AG09309 (cell line): ENCODE measurements at regions not wholly inside any gene's neighbourhood (a gene's known extent, or its start where the extent isn't known, plus 50 kb on each side); places are given as distances from the start of the nearest gene placed in this dataset.

ENCODE experiments used
- DNase-seq: peaks from one replicate; pipeline ENCODE4 v3.0.0-alpha.2; 2010; ENCODE audit warnings: low read depth
- H3K4me3 ChIP-seq: 2 replicates; pipeline ENCODE4 v1.5.1; 2011; ENCODE audit warnings: mild to moderate bottlenecking, low read depth, low read length, moderate library complexity; ENCODE audit not compliant: control insufficient read depth
- TF ChIP-seq, protein P1 (sequence below): IDR thresholded peaks from 2 replicates; pipeline ENCODE4 v1.5.1; 2011; ENCODE audit warnings: mild to moderate bottlenecking, low read depth, low read length, inconsistent platforms; ENCODE audit not compliant: insufficient read depth, control insufficient read depth; ENCODE audit errors: missing control alignments

DNA sequence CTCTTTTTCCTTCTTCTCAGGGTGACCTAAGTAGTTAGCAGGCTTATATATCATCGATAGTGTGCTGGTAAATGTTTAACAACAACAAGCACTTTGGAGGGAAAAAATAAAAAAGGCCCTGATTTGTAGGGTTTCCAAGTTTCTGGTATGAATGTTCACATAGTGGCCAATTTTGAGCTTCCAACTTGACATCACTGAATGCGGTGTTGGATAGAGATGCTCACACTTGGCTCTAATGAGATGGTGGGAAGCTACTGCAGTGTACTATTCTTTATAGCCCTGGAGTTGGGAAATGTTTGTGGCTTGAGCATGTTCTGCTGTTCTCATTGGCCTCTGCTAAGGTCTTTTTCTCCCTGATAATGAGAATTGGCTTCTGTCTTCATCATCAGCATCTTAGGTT lies 875.3 kb downstream of the PCDH7 start:
- TF ChIP-seq, protein P1, sequence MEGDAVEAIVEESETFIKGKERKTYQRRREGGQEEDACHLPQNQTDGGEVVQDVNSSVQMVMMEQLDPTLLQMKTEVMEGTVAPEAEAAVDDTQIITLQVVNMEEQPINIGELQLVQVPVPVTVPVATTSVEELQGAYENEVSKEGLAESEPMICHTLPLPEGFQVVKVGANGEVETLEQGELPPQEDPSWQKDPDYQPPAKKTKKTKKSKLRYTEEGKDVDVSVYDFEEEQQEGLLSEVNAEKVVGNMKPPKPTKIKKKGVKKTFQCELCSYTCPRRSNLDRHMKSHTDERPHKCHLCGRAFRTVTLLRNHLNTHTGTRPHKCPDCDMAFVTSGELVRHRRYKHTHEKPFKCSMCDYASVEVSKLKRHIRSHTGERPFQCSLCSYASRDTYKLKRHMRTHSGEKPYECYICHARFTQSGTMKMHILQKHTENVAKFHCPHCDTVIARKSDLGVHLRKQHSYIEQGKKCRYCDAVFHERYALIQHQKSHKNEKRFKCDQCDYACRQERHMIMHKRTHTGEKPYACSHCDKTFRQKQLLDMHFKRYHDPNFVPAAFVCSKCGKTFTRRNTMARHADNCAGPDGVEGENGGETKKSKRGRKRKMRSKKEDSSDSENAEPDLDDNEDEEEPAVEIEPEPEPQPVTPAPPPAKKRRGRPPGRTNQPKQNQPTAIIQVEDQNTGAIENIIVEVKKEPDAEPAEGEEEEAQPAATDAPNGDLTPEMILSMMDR: no peak
- no peak overlapping the region for H3K4me3 ChIP-seq
- DNase-seq: no peak

- TF ChIP-seq, protein P1: no peak
- no peak overlapping the region for H3K4me3 ChIP-seq
- no peak for DNase-seq
Measured at GRCh38 chr4:31598639-31599038, 878.5 kb downstream of the PCDH7 start.

DNA sequence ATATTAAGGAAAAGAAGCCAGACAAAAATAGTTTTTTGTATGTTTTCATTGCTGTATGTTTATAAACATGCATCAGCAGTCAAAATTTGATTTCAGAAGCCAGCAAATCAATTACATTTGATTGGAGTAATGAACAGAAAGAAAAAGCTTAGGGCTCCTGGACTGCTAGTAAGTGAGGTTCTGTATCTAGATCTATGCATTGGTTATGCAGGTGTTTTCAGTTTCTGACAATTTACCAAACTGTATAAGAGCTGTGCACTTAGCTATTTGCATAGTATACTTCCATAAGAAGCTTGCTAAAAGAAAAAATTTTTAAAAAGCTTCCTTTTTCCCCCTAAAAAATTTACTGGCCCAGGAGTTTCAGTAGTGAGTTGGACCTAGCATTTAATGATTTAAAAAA lies 881.6 kb downstream of the PCDH7 start:
- H3K4me3 ChIP-seq: no peak overlapping the region
- DNase-seq: no peak
- TF ChIP-seq, protein P1: no peak

DNA sequence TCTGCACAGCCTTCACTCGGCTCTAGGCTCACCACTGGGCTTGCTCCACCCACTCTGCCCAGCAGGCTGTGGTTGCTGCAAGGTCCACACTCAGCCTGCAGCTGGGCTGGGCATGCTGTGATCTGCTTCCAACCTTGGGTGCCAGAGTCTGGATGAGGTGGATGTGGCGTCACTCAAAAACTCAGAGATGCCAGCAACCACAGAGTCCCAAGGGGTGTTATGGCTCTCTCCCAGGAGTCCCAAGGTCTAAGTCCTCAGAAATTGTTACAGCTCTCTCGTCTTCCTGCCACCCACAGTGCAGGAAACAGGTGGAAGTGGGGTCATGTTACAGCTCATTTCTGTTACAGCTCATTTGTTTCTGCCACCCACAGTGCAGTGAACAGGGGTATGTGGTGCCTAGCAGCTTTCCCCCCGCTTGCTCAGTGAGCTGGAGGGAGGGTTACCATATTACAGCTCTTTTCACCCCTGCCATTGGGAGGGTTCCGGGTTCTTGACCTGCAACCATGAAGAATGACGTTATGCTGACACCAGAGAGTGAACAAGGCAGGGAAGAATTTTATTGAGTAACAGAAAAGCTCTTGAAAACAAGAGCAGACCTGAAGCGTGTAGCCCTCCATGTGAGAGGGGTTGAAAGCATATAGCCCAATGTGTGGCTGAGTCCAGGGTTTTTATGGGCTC lies 893.9 kb downstream of the PCDH7 start:
- TF ChIP-seq, protein P1: no peak
- no peak overlapping the region for H3K4me3 ChIP-seq
- DNase-seq: no peak

DNA sequence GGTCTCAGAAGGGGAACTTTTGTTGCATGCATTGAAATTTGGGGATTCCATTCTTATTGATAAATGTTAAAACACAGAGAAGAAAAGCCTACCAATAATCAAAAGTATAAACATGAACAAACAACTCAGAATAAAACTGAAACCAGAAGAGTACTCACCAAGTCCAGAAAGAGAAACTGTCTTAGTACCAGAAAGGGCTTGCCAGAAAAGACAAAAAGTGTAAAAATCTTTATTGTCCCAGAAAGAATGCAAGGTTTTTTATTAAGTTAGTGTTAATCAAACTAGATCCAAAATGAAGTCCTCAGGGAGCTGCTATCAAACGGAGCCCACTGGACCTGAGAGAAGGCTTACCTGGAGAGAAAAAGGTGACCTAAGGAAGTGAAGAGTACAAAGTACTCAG lies 897.5 kb downstream of the PCDH7 start:
- no peak for DNase-seq
- H3K4me3 ChIP-seq: no peak overlapping the region
- TF ChIP-seq, protein P1: no peak

- peak; percentile 18 for DNase-seq
- TF ChIP-seq, protein P1: no peak
- H3K4me3 ChIP-seq: no peak overlapping the region
Measured at GRCh38 chr4:31620476-31620875, 900.3 kb downstream of the PCDH7 start.
